K562 (cell line): ENCODE measurements at regions not wholly inside any gene's neighbourhood (a gene's known extent, or its start where the extent isn't known, plus 50 kb on each side); places are given as distances from the start of the nearest gene placed in this dataset.

Source experiments
- CEBPB ChIP-seq: fragments of 450-650 bp; IDR thresholded peaks from 2 replicates; pipeline ENCODE4 v1.6.1; 2016; ENCODE audit warnings: missing genetic modification characterization, missing compliant biosample characterization
- ETV5 ChIP-seq: sonication (generic); formaldehyde crosslinking; IDR thresholded peaks from 2 replicates; pipeline ENCODE4 v1.4.0; 2020; ENCODE audit warnings: low read depth, mild to moderate bottlenecking, missing genetic modification reagents
- FIP1L1 ChIP-seq: fragments of 200-400 bp; formaldehyde crosslinking; IDR thresholded peaks from 2 replicates; pipeline ENCODE4 v1.6.1; 2018; ENCODE audit warnings: mild to moderate bottlenecking, low read depth, low read length; ENCODE audit not compliant: poor library complexity, severe bottlenecking
- KAT7 ChIP-seq: sonication (generic); formaldehyde crosslinking; IDR thresholded peaks from 2 replicates; pipeline ENCODE4 v1.8.0; 2022; ENCODE audit warnings: missing genetic modification reagents, mild to moderate bottlenecking, borderline replicate concordance
- SAFB2 ChIP-seq: fragments of 200-400 bp; formaldehyde crosslinking; IDR thresholded peaks from 2 replicates; pipeline ENCODE4 v1.6.1; 2018; ENCODE audit warnings: borderline replicate concordance, low read length, low read depth, moderate library complexity; ENCODE audit not compliant: severe bottlenecking
- ZC3H4 ChIP-seq: sonication (generic); formaldehyde crosslinking; IDR thresholded peaks from 2 replicates; pipeline ENCODE4 v1.9.0; 2021; ENCODE audit warnings: missing genetic modification reagents, borderline replicate concordance
- TF ChIP-seq, protein P1 (sequence below), 2 experiments: fragments of 450-650 bp; formaldehyde crosslinking in 1 of 2; IDR thresholded peaks; 2 replicates each; pipeline versions ENCODE4 v1.4.0 to v1.6.1; 2014 to 2020; ENCODE audit warnings: mild to moderate bottlenecking in 2 of 2, borderline replicate concordance in 1 of 2, low read depth in 1 of 2

DNA sequence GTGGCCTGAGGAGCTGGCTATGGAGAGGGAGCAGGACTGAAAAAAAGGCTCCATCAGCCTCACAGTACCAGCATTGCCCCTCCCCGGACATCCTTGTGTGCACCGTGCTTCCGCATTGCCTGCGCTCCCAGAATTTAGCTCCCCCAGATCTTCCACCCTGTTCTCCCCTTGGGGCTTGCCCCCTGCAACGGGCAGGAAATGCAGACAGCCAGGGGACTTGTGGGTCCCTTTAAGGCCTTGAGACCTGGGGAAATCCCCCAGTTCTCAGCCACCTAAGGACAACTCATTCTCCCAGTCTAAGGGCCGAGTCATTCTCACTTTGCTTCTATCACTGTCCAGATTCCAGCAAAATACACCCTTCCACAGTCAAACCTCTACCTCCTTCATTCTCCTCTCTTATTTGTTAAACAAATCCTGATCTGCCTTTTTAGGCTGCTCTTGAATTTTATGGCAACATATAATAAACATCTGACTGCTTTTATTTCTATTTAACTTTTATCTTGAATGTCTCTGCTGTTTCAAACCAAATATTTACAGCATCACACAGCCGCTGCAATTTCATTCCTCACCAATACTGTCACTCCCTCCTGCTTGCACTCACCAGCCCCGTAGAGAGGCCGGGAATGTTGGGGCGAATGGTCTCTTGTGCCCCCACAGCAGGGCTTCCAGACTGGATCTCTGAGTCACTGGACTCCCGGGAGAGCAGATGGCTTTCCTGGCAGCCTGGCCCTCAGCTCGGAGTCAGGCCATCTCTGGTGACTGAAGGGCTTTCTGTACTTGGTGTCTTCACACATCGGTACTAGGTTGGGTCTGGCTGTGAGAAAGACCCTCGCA is 221.9 kb downstream of the TSHZ3 start (continued):
- TF ChIP-seq, protein P1, sequence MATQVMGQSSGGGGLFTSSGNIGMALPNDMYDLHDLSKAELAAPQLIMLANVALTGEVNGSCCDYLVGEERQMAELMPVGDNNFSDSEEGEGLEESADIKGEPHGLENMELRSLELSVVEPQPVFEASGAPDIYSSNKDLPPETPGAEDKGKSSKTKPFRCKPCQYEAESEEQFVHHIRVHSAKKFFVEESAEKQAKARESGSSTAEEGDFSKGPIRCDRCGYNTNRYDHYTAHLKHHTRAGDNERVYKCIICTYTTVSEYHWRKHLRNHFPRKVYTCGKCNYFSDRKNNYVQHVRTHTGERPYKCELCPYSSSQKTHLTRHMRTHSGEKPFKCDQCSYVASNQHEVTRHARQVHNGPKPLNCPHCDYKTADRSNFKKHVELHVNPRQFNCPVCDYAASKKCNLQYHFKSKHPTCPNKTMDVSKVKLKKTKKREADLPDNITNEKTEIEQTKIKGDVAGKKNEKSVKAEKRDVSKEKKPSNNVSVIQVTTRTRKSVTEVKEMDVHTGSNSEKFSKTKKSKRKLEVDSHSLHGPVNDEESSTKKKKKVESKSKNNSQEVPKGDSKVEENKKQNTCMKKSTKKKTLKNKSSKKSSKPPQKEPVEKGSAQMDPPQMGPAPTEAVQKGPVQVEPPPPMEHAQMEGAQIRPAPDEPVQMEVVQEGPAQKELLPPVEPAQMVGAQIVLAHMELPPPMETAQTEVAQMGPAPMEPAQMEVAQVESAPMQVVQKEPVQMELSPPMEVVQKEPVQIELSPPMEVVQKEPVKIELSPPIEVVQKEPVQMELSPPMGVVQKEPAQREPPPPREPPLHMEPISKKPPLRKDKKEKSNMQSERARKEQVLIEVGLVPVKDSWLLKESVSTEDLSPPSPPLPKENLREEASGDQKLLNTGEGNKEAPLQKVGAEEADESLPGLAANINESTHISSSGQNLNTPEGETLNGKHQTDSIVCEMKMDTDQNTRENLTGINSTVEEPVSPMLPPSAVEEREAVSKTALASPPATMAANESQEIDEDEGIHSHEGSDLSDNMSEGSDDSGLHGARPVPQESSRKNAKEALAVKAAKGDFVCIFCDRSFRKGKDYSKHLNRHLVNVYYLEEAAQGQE (IDR thresholded peaks at IDR 0.05; ENCODE audit: borderline replicate concordance), result no peak
- TF ChIP-seq, protein P1 (CRISPR knock-in tag; IDR thresholded peaks at IDR 0.05; ENCODE audit: low read depth), result no peak
- TF ChIP-seq CEBPB (tag), result no peak
- no peak for TF ChIP-seq ZC3H4 (CRISPR knock-in tag)
- TF ChIP-seq KAT7 (CRISPR knock-in tag), result no peak
- no peak for TF ChIP-seq FIP1L1
- no peak for TF ChIP-seq SAFB2
- TF ChIP-seq ETV5 (CRISPR knock-in tag), result no peak
